ENCODE measurements at regions not wholly inside any gene's neighbourhood (a gene's known extent, or its start where the extent isn't known, plus 50 kb on each side); places are given as distances from the start of the nearest gene placed in this dataset.
"Not testable (repeated sequence)": the region's sequence is repeated elsewhere in the genome, so short reads cannot be mapped to it uniquely, and the experiment has no call there.

- POLR2A ChIA-PET (ENCODE audit: unreplicated experiment); intact Hi-C loops (cut with micrococcal nuclease); BruUV-seq (replicated peaks); dilution Hi-C loops (cut with HindIII; ENCODE audit: low sequenced_read_pairs, unreplicated experiment); H2BK20ac ChIP-seq (ENCODE audit: low read depth, low read length); in situ Hi-C loops (cut with MboI; ENCODE audit: low sequenced_read_pairs); H2BK120ac ChIP-seq (ENCODE audit: low read depth, low read length); H2AK5ac ChIP-seq (ENCODE audit: low read depth, low read length); H3K27ac ChIP-seq (ENCODE audit: insufficient read depth, low read length); ATAC-seq (ENCODE audit: low read depth); H3K4ac ChIP-seq (ENCODE audit: low read depth, low read length); H3K27me3 ChIP-seq (ENCODE audit: control insufficient read depth, insufficient read depth, low read length); CTCF ChIA-PET; H4K20me1 ChIP-seq (ENCODE audit: insufficient read depth, low read length); H2BK15ac ChIP-seq (ENCODE audit: low read depth, low read length); H3K4me3 ChIP-seq (ENCODE audit: insufficient read depth, low read depth, low read length); H3K9me3 ChIP-seq (ENCODE audit: control insufficient read depth, insufficient read depth, low read length); H2AK9ac ChIP-seq (replicated peaks; ENCODE audit: low read depth, low read length, poor library complexity); H3K56ac ChIP-seq (ENCODE audit: extremely low read depth, insufficient read depth, low read length); H2BK5ac ChIP-seq (ENCODE audit: low read depth, low read length, poor library complexity, severe bottlenecking); H3K14ac ChIP-seq (replicated peaks; ENCODE audit: low read depth, low read length); H3K79me1 ChIP-seq (ENCODE audit: low read depth in 1 of 2, low read length in 2 of 2); H3K36me3 ChIP-seq (ENCODE audit: control insufficient read depth, insufficient read depth, low read length); H3K9ac ChIP-seq (ENCODE audit: low read depth, low read length); H4K91ac ChIP-seq (ENCODE audit: insufficient read depth, low read depth, low read length); DNase-seq; H3K9me1 ChIP-seq (ENCODE audit: insufficient read depth, low read length); H4K5ac ChIP-seq (ENCODE audit: low read depth, low read length); H3K4me2 ChIP-seq (ENCODE audit: low read depth, low read length); H3K23ac ChIP-seq (ENCODE audit: low read depth, low read length); H3K18ac ChIP-seq (ENCODE audit: low read depth, low read length); H3K4me1 ChIP-seq (ENCODE audit: control insufficient read depth, insufficient read depth, low read length); H2AFZ ChIP-seq (replicated peaks; ENCODE audit: low read length, poor library complexity); H4K8ac ChIP-seq (ENCODE audit: low read depth in 2 of 2, low read length in 2 of 2): not testable (repeated sequence)
- WGBS, 2 experiments (ENCODE audit: extremely low coverage in 2 of 2, insufficient read length in 1 of 2): 0% methylated on average over 1 of the region's 1 CpG; no CpG with 5 or more reads in 1 of the 2 experiments
Observed at GRCh38 chr9:84077816-84078215, 97.2 kb downstream of the RMI1 start.
